IMR-90 (cell line): ENCODE measurements at regions not wholly inside any gene's neighbourhood (a gene's known extent, or its start where the extent isn't known, plus 50 kb on each side); places are given as distances from the start of the nearest gene placed in this dataset.

ENCODE experiments used
- ATAC-seq: fragments of 200-7000 bp; cut with Tn5 transposase; 2 replicates; pipeline ENCODE4 v1.9.1; 2020; ENCODE audit warnings: low read depth, mild to moderate bottlenecking, moderate library complexity
- BruUV-seq: library from RNA; stranded (reverse); fragments of 400-500 nt; replicated peaks from 2 replicates; lab custom pipeline; 2021; lab: Mats Ljungman, UMichigan
- CTCF ChIA-PET: fragments of 300-600 bp; formaldehyde crosslinking; extraction: SDS; loops from one replicate; lab custom pipeline; 2021; ENCODE audit warnings: antibody characterized with exemption; lab: Yijun Ruan, JAX
- POLR2A ChIA-PET: fragments of 300-600 bp; sonication (Branson Sonifier 250); formaldehyde crosslinking; loops from one replicate; lab custom pipeline; 2022; ENCODE audit warnings: antibody characterized with exemption; ENCODE audit not compliant: unreplicated experiment; lab: Charles Lee
- DNase-seq: peaks from one replicate; pipeline ENCODE4 v3.0.0; 2013
- H2AFZ ChIP-seq: replicated peaks from 2 replicates; pipeline ENCODE3; 2013; ENCODE audit warnings: low read length, mild to moderate bottlenecking; ENCODE audit not compliant: poor library complexity
- H2AK5ac ChIP-seq: 2 replicates; pipeline ENCODE4 v1.6.1; 2013; ENCODE audit warnings: low read depth, low read length, inconsistent platforms
- H2AK9ac ChIP-seq: replicated peaks from 2 replicates; pipeline ENCODE3; 2013; ENCODE audit warnings: mild to moderate bottlenecking, low read depth, low read length, moderate library complexity; ENCODE audit not compliant: poor library complexity
- H2BK120ac ChIP-seq: 2 replicates; pipeline ENCODE4 v1.6.1; 2013; ENCODE audit warnings: low read depth, low read length, inconsistent platforms
- H2BK15ac ChIP-seq: 3 replicates; pipeline ENCODE4 v1.6.1; 2013; ENCODE audit warnings: low read depth, low read length, inconsistent platforms
- H2BK20ac ChIP-seq: 2 replicates; pipeline ENCODE4 v1.6.1; 2013; ENCODE audit warnings: low read depth, mild to moderate bottlenecking, inconsistent platforms, low read length, moderate library complexity
- H2BK5ac ChIP-seq: 2 replicates; pipeline ENCODE4 v1.6.1; 2013; ENCODE audit warnings: mild to moderate bottlenecking, low read depth, low read length, inconsistent platforms; ENCODE audit not compliant: poor library complexity, severe bottlenecking
- H3K14ac ChIP-seq: replicated peaks from 2 replicates; pipeline ENCODE4 v1.6.1; 2013; ENCODE audit warnings: low read depth, low read length, inconsistent platforms
- H3K18ac ChIP-seq: 2 replicates; pipeline ENCODE4 v1.6.1; 2013; ENCODE audit warnings: low read depth, low read length, control low read depth
- H3K23ac ChIP-seq: 2 replicates; pipeline ENCODE4 v1.6.1; 2013; ENCODE audit warnings: low read depth, low read length, inconsistent platforms
- H3K27ac ChIP-seq: 2 replicates; pipeline ENCODE4 v1.5.1; 2013; ENCODE audit warnings: mild to moderate bottlenecking, control low read depth, low read length; ENCODE audit not compliant: insufficient read depth
- H3K27me3 ChIP-seq: 2 replicates; pipeline ENCODE4 v1.6.1; 2013; ENCODE audit warnings: low read length; ENCODE audit not compliant: control insufficient read depth, insufficient read depth
- H3K36me3 ChIP-seq: 2 replicates; pipeline ENCODE4 v1.6.1; 2013; ENCODE audit warnings: low read length, mixed read lengths; ENCODE audit not compliant: control insufficient read depth, insufficient read depth
- H3K4ac ChIP-seq: 2 replicates; pipeline ENCODE4 v1.6.1; 2013; ENCODE audit warnings: low read depth, low read length, inconsistent platforms
- H3K4me1 ChIP-seq: 2 replicates; pipeline ENCODE4 v1.6.1; 2013; ENCODE audit warnings: low read length, mixed read lengths; ENCODE audit not compliant: control insufficient read depth, insufficient read depth
- H3K4me2 ChIP-seq: 2 replicates; pipeline ENCODE4 v1.6.1; 2013; ENCODE audit warnings: low read depth, mild to moderate bottlenecking, control low read depth, low read length, moderate library complexity
- H3K4me3 ChIP-seq: 2 replicates; pipeline ENCODE4 v1.5.1; 2013; ENCODE audit warnings: low read depth, mild to moderate bottlenecking, control low read depth, low read length, moderate library complexity; ENCODE audit not compliant: insufficient read depth
- H3K56ac ChIP-seq: 2 replicates; pipeline ENCODE4 v1.6.1; 2013; ENCODE audit warnings: low read length, inconsistent platforms; ENCODE audit not compliant: insufficient read depth; ENCODE audit errors: extremely low read depth
- H3K79me1 ChIP-seq, 2 experiments: 2 replicates each; pipeline ENCODE4 v1.6.1; 2013; ENCODE audit warnings: low read length in 2 of 2, inconsistent platforms in 1 of 2, low read depth in 1 of 2
- H3K9ac ChIP-seq: 2 replicates; pipeline ENCODE4 v1.6.1; 2013; ENCODE audit warnings: low read depth, low read length, control low read depth
- H3K9me1 ChIP-seq: 2 replicates; pipeline ENCODE4 v1.6.1; 2013; ENCODE audit warnings: low read length, inconsistent platforms; ENCODE audit not compliant: insufficient read depth
- H3K9me3 ChIP-seq: 2 replicates; pipeline ENCODE4 v1.6.1; 2013; ENCODE audit warnings: low read length; ENCODE audit not compliant: control insufficient read depth, insufficient read depth
- H4K20me1 ChIP-seq: 2 replicates; pipeline ENCODE4 v1.6.1; 2013; ENCODE audit warnings: low read length, inconsistent platforms; ENCODE audit not compliant: insufficient read depth
- H4K5ac ChIP-seq: 2 replicates; pipeline ENCODE4 v1.6.1; 2013; ENCODE audit warnings: mild to moderate bottlenecking, low read depth, low read length, control low read depth
- H4K8ac ChIP-seq, 2 experiments: 2 replicates each; pipeline ENCODE4 v1.6.1; 2013; ENCODE audit warnings: low read depth in 2 of 2, low read length in 2 of 2, control low read depth in 1 of 2, inconsistent platforms in 1 of 2
- H4K91ac ChIP-seq: 2 replicates; pipeline ENCODE4 v1.6.1; 2013; ENCODE audit warnings: low read depth, low read length, inconsistent platforms; ENCODE audit not compliant: insufficient read depth
- BHLHE40 ChIP-seq: fragments of 150-350 bp; IDR thresholded peaks from 2 replicates; pipeline ENCODE4 v1.6.1; 2016; ENCODE audit warnings: mild to moderate bottlenecking, low read depth, low read length
- CEBPB ChIP-seq: IDR thresholded peaks from 2 replicates; pipeline ENCODE4 v1.6.1; 2012; ENCODE audit warnings: low read depth, low read length, improper control_type of control experiment
- CHD1 ChIP-seq: IDR thresholded peaks from 2 replicates; pipeline ENCODE4 v1.6.1; 2012; ENCODE audit warnings: low read depth, low read length, improper control_type of control experiment
- FOS ChIP-seq: fragments of 150-350 bp; IDR thresholded peaks from 2 replicates; pipeline ENCODE4 v1.6.1; 2016; ENCODE audit warnings: low read depth, low read length
- MAFK ChIP-seq: IDR thresholded peaks from 2 replicates; pipeline ENCODE4 v1.6.1; 2012; ENCODE audit warnings: low read depth, low read length, improper control_type of control experiment
- MAZ ChIP-seq: IDR thresholded peaks from 2 replicates; pipeline ENCODE4 v1.6.1; 2012; ENCODE audit warnings: low read depth, mild to moderate bottlenecking, low read length, improper control_type of control experiment, moderate library complexity, borderline replicate concordance
- MXI1 ChIP-seq: IDR thresholded peaks from 2 replicates; pipeline ENCODE4 v1.6.1; 2012; ENCODE audit warnings: low read depth, mild to moderate bottlenecking, low read length, moderate library complexity, borderline replicate concordance
- NFE2L2 ChIP-seq: fragments of 150-350 bp; IDR thresholded peaks from 2 replicates; pipeline ENCODE4 v1.6.1; 2016; ENCODE audit warnings: low read depth, mild to moderate bottlenecking, low read length
- POLR2A ChIP-seq: IDR thresholded peaks from 2 replicates; pipeline ENCODE4 v1.6.1; 2012; ENCODE audit warnings: mild to moderate bottlenecking, low read depth, low read length
- RAD21 ChIP-seq: IDR thresholded peaks from 2 replicates; pipeline ENCODE4 v1.6.1; 2012; ENCODE audit warnings: low read length, improper control_type of control experiment
- RCOR1 ChIP-seq: IDR thresholded peaks from 2 replicates; pipeline ENCODE4 v1.6.1; 2012; ENCODE audit warnings: mild to moderate bottlenecking, low read length, improper control_type of control experiment; ENCODE audit not compliant: insufficient replicate concordance
- RFX5 ChIP-seq: IDR thresholded peaks from 2 replicates; pipeline ENCODE4 v1.8.0; 2012; ENCODE audit warnings: low read depth, mild to moderate bottlenecking, low read length, moderate library complexity
- SMC3 ChIP-seq: fragments of 150-350 bp; IDR thresholded peaks from 2 replicates; pipeline ENCODE4 v1.6.1; 2016; ENCODE audit warnings: low read depth, mild to moderate bottlenecking, antibody characterized with exemption, low read length, moderate library complexity
- WGBS, 2 experiments: methylation state at CpG; one replicate each; pipeline versions ENCODE4 v1.1.5 to v1.1.7; 2013; ENCODE audit warnings: missing lambda C conversion rate in 2 of 2; ENCODE audit not compliant: insufficient read length in 1 of 2; ENCODE audit errors: extremely low coverage in 2 of 2; 5-methylcytosine and 5-hydroxymethylcytosine counted together
- dilution Hi-C: fragments of 300-500 bp; cut with HindIII; formaldehyde crosslinking; loops from one replicate; pipeline ENCODE4 v1.14.3; 2018; ENCODE audit warnings: low sequenced_read_pairs; ENCODE audit not compliant: unreplicated experiment
- in situ Hi-C: fragments of 300-500 bp; cut with MboI; formaldehyde crosslinking; loops from 3 replicates; pipeline ENCODE4 v1.14.3; 2019; ENCODE audit warnings: low sequenced_read_pairs, inconsistent platforms, mixed read lengths
- intact Hi-C: fragments of 100-400 bp; cut with micrococcal nuclease; formaldehyde crosslinking; loops from 2 replicates; pipeline ENCODE4 v1.10.0; 2022
- TF ChIP-seq, protein P1 (sequence below): fragments of 150-350 bp; IDR thresholded peaks from 2 replicates; pipeline ENCODE4 v1.6.1; 2017; ENCODE audit warnings: mild to moderate bottlenecking, antibody characterized with exemption, low read length, low read depth
- TF ChIP-seq, protein P2 (sequence below): conservative IDR thresholded peaks from 2 replicates; pipeline ENCODE4 v1.5.1; 2012; ENCODE audit warnings: mild to moderate bottlenecking, low read depth, low read length, improper control_type of control experiment
- TF ChIP-seq, protein P3 (sequence below): fragments of 150-350 bp; IDR thresholded peaks from 2 replicates; pipeline ENCODE4 v1.6.1; 2016; ENCODE audit warnings: low read depth, mild to moderate bottlenecking, low read length, moderate library complexity, borderline replicate concordance

DNA sequence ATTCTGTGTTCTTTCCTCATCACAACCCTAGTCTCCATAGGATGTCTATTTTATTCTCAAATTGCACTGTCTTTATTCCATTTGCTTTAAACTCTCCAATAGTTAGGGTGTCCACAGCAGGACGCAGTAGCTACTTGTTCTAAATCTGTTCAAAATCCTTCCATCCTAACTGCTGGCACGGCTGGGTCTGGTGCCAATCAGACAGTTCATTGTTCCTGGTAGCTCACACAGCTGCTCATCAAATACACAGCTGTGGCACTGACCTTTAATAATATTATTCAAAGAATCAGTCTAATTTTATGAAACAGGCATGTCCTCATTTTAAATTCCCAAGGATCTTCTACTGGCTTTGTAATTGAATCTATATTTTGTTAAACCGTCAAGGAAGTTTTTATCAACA lies 59.7 kb upstream of the TMEFF2 start:
- CTCF ChIA-PET: no interaction called here
- in situ Hi-C loops: no loop called here

More for the DNA sequence above, 59.7 kb upstream of the TMEFF2 start:
- Histone ChIP-seq H3K9me1 (no peaks in the 10 kb centered on the region), H4K8ac (no peak overlapping the region), H3K27ac (no peak overlapping the region), H3K23ac (no peak overlapping the region), H3K79me1 (no peaks in the 10 kb centered on the region), H3K18ac (no peak overlapping the region), H3K56ac (no peak overlapping the region), H3K9ac (no peak overlapping the region), H3K4me3 (no peak overlapping the region), H2BK15ac (no peak overlapping the region), H2AK9ac (no peak overlapping the region), H3K4ac (no peak overlapping the region), H2BK5ac (no peak overlapping the region), H4K5ac (no peak overlapping the region), H3K36me3 (no peaks in the 10 kb centered on the region), H3K4me1 (no peaks in the 10 kb centered on the region), H3K27me3 (no peaks in the 10 kb centered on the region), H4K91ac (no peak overlapping the region), H2BK20ac (no peak overlapping the region), H4K20me1 (no peaks in the 10 kb centered on the region), H3K4me2 (no peak overlapping the region), H2AFZ (no peak overlapping the region), H2BK120ac (no peak overlapping the region), H3K14ac (no peak overlapping the region), H3K9me3 (no peaks in the 10 kb centered on the region), H2AK5ac (no peak overlapping the region)
- TF ChIP-seq POLR2A: no peak
- no peak for TF ChIP-seq MAFK
- TF ChIP-seq MXI1: no peak
- no peak for TF ChIP-seq MAZ
- TF ChIP-seq BHLHE40: no peak
- TF ChIP-seq CEBPB: no peak
- TF ChIP-seq, protein P1, sequence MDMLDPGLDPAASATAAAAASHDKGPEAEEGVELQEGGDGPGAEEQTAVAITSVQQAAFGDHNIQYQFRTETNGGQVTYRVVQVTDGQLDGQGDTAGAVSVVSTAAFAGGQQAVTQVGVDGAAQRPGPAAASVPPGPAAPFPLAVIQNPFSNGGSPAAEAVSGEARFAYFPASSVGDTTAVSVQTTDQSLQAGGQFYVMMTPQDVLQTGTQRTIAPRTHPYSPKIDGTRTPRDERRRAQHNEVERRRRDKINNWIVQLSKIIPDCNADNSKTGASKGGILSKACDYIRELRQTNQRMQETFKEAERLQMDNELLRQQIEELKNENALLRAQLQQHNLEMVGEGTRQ: no peak
- TF ChIP-seq, protein P2, sequence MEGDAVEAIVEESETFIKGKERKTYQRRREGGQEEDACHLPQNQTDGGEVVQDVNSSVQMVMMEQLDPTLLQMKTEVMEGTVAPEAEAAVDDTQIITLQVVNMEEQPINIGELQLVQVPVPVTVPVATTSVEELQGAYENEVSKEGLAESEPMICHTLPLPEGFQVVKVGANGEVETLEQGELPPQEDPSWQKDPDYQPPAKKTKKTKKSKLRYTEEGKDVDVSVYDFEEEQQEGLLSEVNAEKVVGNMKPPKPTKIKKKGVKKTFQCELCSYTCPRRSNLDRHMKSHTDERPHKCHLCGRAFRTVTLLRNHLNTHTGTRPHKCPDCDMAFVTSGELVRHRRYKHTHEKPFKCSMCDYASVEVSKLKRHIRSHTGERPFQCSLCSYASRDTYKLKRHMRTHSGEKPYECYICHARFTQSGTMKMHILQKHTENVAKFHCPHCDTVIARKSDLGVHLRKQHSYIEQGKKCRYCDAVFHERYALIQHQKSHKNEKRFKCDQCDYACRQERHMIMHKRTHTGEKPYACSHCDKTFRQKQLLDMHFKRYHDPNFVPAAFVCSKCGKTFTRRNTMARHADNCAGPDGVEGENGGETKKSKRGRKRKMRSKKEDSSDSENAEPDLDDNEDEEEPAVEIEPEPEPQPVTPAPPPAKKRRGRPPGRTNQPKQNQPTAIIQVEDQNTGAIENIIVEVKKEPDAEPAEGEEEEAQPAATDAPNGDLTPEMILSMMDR: no peak
- TF ChIP-seq NFE2L2: no peak
- TF ChIP-seq RFX5: no peak
- no peak for TF ChIP-seq SMC3
- TF ChIP-seq RAD21: no peak
- no peak for TF ChIP-seq RCOR1
- TF ChIP-seq, protein P3, sequence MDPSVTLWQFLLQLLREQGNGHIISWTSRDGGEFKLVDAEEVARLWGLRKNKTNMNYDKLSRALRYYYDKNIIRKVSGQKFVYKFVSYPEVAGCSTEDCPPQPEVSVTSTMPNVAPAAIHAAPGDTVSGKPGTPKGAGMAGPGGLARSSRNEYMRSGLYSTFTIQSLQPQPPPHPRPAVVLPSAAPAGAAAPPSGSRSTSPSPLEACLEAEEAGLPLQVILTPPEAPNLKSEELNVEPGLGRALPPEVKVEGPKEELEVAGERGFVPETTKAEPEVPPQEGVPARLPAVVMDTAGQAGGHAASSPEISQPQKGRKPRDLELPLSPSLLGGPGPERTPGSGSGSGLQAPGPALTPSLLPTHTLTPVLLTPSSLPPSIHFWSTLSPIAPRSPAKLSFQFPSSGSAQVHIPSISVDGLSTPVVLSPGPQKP: no peak
- TF ChIP-seq FOS: no peak
- no peak for TF ChIP-seq CHD1
- ATAC-seq (no peak), DNase-seq (no peak)
- BruUV-seq: no TSS peak
- dilution Hi-C loops (no loop called here), intact Hi-C loops (no loop called here)
- 79% methylated on average over 2 of the region's 3 CpGs; no CpG with 5 or more reads in 1 of the 2 experiments for WGBS, 2 experiments
- POLR2A ChIA-PET: no interaction called here
